HG03108 (cell line): ENCODE measurements at regions not wholly inside any gene's neighbourhood (a gene's known extent, or its start where the extent isn't known, plus 50 kb on each side); places are given as distances from the start of the nearest gene placed in this dataset.
"Not testable (repeated sequence)": the region's sequence is repeated elsewhere in the genome, so short reads cannot be mapped to it uniquely, and the experiment has no call there.

Experiments
- ATAC-seq: cut with Tn5 transposase; IDR thresholded peaks from one replicate; pipeline ENCODE4 v1.9.1; 2021; ENCODE audit warnings: moderate library complexity; ENCODE audit not compliant: unreplicated experiment

DNA sequence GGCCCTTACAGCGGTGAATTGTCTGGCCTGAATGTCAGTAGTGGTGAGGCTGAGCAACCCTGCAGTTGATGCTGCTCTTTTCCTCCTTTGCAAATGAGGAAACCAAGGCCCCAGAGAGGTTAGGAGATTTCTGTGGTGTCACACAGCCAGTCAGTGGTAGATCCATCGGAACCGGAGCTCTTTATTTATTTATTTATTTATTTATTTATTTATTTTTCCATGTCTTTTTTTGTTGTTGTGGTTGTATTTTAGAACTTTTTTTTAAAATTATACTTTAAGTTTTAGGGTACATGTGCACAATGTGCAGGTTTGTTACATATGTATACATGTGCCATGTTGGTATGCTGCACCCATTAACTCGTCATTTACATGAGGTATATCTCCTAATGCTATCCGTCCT is 368.4 kb upstream of the CLINT1 start:
- ATAC-seq, result not testable (repeated sequence)

DNA sequence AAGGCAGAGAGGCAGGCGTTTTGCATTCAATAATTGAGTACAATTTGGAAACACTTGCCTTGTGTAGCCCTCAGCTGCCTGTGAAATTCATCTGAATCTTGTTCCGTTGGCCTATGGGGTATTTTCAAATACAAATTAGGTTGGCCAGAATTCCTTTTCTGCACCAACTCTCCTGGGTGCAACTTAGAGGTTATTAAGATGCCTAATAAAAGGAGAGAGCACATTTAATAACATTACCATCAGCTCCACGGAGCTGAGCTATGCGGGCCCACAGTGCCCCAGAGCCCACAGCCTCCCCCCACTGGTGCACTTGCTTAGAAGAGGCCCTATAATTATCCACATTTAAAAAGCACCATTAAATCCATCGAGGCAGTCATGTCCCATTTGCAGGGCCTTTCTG is 367.6 kb upstream of the CLINT1 start:
- ATAC-seq, result no peak

DNA sequence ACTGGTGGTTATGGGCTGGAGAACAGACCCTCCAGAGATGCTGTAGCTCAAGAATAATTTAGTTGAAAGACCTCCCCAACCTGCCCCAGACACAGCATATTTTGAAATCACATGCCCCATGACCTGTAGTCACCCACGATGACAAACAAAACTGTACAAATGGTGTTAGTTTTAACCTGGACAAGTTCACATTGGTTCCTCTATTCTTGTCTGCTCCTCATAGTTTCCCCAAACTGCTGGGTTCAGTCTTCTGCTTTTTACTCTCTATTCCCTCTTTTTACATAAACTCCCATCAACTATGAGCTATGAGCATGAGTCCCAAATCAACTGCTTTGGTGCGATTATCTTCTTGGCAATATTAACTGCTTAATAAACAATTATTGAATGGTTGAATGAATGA is 365.3 kb upstream of the CLINT1 start:
- ATAC-seq, result no peak

DNA sequence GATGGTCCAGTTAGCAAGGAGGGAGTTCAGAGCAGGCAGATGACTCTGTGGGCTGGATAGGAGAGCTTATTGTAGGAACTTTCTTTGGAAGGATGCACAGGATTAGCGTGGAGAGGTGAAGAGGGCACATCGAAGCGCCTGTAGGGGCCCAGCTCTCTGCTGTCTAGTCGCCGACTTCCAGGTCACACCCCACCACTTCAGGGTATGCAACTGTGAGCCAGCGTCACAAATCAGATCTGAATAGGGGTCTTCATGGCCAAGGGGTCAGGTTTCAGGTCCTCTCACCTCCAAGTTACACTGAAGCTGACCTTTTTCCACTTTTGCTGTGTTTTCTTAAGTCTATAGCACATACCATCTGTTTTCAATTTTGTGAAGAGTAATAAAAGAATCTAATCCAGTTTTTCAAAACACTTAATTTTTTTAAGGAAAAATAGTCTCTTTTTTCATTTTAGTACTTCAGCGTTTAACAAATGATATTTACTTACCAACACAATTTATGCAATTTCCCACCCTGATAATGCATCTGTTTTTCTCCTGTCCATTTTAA is 364.2 kb upstream of the CLINT1 start:
- ATAC-seq, result no peak

DNA sequence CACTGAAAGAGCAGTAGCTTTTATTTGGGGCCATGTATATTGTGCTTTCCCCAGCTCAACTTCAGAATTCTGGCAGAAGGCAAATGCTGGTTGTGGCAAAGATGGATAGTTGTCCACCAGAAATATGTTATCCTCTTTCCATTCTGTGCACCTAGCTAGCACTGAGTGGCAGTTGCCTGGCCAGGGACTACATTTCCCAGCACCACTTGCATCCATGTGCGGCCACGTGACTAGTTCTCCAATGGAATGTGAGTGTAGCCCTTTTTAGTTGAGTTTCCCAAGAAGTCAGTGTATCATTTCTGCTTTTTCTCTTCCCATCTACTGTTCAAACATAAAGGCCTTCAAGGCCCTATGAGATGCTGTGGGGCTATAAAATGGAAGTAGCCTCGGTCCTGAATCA is 354.0 kb upstream of the CLINT1 start:
- no peak for ATAC-seq

DNA sequence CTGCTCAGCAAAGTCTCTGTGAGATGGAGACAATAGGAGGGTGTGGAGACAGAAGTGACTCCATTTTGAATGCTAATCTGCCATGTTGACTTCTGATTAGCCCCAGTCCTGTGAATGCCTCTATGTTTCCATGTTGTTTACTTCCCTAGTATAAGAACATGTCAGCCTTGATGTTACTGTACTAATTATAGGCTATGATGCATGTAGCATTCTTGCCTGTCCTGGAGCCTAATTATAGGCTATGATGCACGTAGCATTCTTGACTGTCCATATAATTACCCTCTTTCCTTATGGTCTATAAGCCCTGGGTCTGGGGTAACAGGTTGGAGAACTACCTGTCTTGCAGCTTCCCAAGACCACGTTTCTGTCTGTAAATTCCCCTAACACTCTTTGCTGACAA is 353.3 kb upstream of the CLINT1 start:
- ATAC-seq, result no peak

DNA sequence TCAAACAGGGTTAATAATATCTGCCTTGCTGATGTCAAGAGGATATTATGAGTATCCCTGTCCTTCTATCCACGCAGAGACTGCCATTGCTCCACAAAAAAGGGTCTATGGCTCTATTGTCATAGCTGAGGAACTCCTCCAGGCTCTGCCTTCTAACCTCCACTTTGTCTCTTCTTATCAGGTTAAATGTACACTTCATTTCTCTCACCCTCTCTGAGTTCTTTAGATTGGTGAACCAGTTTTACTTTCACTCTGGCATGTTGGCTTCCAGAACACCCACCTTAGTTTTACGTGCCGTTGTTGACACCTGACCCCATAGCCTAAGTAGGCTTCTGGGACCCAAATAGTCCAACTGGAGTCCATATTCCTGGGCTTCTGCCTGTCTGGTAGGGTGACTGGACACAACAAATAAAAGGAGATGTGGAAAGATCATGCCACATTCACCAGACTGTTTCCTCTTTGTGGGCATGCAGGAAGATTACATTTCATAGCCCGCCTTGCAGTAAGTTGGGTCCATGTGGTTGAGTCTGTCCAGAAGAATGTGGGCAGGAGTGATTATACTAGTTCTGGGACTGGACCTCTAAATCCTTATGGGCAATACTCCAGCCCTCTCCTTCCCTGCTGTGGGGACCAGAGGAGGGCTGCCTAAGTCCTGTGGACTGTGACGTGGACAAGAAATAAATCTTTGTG is 350.4 kb upstream of the CLINT1 start:
- no peak for ATAC-seq

DNA sequence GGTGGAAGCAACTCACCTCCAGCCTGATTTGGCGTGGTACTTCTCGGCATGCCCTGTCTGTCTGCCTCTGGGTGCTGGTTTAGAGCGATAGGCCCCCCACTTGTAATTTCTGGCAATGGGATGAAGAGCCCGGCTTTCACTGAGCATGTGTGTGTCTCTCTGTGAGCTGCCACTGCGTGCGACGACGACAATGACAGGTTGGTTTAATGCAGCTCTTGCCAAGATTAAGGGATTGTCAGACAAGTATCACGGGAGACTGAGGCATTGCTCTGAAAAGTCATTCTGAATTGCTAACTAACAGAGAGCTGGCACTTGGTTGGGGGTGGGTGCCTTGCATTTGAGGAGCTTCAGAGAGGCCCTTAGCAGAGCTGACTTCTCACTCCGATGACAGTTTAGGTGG is 348.8 kb upstream of the CLINT1 start:
- no peak for ATAC-seq

DNA sequence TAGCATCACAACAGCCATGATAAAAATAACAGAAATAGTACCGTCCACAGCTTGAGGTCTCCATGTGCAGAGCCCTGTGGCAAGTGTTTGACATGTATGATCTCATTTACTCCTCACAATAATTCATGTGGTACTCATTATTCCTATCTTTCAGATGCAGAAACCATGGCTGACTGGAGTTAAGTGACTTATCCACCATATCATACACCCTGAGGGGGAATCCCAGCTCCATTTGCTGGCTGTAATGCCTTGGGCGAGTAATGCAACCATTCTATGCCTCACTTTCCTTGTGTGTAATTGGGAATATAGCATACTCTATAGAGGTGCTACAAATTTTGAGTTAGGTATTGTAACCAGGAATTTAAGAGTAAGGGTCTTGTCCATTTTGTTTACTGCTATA is 347.0 kb upstream of the CLINT1 start:
- ATAC-seq, result no peak

DNA sequence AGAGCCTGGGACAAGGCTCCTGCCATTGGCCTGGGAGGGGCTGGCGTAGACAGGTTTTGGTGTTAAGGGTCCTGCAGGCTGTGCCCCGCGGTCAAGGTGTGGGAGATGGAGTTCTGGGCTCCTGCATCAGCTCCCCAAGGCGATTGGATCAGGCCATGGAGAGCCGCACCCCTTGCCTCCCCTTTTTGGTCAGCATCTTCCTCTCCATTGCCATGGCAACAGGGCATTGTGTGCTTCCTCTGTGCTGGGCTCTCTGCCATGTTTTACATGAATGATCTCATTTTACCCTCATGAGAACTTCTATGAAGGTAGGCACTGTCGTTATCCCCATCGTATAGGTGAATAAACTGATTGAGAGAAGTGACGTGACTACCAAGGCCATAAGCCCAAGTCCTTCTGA is 344.3 kb upstream of the CLINT1 start:
- no peak for ATAC-seq

DNA sequence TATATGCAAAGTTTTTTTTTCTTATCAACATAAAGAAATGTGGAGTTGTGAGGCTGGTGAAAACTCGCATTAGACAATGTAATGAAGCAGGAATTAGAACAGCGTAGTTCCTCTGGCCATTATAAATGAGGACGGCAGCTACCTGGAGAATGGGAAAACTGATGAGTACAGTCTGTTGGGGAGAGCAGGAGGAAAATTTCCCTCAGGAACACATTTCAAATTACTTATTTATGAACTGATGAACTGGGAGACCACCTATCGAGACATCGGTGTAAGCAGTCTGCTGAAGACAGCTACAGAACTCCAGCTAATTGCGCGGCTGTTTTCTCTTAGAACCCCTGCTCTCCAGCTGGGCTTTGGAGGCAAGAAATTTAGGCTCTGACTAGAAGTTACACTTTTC is 343.9 kb upstream of the CLINT1 start:
- ATAC-seq, result no peak

DNA sequence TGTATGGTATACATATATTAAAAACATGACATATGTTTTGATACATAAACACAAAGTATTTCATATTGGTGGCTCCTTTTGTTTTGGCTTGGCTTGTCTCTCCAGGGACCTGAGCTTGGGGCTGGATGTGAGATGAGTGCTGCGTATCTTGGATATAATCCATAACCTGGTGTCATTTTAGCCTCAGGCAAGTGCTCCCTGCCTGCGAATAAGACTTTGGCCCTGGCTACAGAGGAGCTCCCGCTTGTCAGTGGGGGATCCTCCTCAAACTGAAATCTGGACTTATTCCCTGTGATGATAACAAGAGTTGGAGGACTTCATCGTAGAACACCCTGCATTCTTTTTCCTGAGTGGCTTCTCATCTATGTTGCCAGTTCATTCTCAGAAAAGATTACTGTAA is 341.7 kb upstream of the CLINT1 start:
- ATAC-seq, result no peak

DNA sequence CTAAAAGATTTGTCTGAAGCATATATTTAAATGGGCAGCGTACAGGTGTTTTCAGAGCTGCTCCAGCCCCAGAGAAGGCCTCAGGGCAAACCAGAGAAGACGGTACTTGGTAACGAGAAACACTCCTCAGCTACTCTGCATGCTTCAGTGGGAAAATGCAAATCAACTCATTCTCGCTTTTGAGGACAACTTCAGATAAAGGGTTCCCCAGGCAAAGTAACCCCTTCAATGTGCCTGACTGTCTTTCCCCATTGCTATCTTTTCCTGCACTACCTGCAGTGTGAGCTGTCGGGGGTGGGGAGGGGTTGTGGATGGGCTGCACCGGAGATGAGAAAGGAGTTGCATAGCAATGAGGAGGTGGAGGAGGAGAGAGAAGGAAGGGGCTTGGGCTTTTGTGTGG is 339.7 kb upstream of the CLINT1 start:
- peak; percentile 88 for ATAC-seq

DNA sequence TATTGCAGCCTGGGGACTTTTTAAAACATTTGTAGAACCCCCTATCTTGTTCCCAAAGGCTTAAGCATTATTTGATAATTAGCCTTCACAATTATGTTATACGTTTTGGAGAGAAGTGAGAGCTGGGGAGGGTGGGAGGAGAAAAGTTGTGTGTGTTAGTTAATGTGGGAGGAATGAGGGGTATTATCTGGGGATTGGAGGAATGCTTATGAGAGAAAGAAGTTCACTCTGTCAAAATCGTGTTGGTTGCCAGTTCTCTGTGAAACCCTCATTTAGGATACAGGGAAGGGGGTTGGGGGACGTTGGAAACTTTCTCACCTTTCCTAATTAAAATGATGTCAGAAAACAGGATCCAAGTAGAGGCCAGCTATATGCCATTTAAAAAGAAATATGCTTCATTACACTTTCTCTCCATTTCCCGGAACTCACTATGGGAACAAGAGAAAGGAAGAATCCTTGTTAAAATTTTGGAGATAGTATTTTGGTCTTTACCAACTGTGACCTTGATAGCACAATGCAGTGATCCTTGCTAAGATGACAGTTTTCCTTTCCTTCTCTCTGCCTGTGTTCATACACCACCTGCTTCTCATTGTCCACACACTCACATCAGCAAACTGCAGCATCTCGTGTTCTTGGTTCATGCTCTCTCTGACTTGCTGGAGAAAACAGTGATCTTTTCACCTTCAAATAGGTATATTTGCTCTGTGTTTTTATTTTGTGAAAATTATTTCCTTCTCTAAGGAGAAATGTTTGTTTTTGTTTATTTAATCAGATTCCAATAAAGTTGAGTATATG is 336.7 kb upstream of the CLINT1 start:
- no peak for ATAC-seq

DNA sequence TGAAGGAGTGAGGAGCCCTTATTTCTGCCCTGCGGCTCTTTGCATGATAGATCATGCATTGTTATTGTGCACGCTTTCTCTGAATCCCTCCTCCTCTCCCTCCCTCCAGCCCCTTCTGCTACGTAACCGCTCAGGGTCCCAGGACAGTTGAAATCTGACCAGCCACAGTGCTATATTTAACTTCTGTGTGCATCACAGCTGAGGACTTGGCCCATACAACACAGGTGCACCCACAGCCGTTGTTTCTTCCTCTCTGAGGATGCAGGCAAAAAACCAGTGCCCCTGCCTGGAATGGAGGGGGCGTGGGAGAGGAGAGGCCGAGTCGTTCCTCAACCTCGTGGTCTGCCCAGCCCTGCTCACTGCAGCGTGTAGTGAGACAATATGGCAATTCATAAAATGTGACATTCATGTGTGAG is 335.6 kb upstream of the CLINT1 start:
- ATAC-seq, result peak; percentile 58

DNA sequence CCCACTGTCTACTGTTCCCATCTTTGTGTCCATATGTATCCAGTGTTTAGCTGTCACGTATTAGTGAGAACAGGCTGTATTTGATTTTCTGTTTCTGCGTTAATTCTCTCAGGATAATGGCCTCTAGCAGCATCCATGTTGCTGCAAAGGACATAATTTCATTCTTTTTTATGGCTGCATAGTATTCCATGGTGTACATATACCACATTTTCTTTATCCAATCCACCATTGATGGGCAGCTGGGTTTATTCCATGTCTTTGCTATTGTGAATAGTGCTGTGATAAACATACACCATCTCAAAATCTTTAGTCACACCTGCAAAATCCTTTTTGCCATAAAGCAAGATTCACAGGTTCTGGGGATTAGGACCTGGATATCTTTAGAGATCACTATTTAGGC is 334.4 kb upstream of the CLINT1 start:
- ATAC-seq, result not testable (repeated sequence)

DNA sequence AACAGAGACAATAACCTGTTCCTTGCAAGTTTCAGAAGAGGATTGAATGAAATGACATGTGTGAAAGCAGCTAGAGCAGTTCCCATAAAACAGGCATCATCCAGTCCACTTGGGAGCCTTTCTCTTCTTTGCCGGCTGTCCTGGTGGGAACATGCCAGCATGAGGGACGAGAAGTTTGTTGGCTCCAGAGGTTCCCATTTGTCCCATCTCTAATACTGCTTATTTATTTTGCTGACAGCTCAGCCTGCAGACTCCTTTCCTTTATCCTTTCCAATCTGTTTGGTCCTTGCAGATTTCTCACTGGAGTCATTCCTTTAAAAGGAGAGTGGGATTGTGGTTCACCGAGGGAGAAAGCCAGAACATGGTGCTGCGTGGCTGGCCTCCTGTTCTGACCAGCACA is 321.5 kb upstream of the CLINT1 start:
- ATAC-seq, result no peak

DNA sequence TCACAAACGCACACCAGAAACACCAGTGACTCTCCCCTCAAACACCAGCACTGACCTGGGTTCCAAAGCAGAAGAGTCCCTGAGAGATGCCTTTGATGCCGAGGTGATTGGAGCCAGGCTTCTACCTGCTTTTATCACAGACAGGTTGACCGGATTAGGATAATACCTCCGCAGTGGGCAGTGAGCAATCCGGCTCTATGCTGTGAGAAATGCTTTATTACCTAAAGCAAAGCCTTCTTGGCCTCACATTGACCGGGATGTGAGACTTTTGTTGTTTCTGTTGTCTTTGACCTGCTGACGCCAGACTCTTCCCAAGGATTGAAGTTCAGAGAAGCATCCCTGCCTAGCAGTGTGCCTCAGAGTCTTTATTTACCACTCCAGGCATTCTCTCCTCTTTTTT is 320.3 kb upstream of the CLINT1 start:
- ATAC-seq, result no peak

DNA sequence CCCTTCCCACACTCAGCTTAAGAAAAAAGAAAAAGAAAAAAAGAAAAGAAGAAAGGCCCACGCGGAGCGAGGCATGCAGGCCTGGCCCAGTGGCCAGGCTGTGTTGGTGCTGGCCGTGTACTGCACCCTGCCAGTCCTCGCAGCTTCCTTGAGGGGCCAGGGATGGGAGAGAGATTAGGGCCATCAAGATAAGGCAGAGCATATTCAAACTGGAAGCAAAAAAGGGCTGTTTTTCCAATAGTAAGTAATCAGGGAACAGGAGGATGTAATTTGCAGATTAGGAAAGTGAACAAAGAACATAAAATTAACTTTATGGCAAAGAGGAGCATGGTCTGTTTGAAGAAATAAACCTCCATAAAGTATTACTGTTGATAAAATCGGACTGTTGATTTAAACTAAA is 319.6 kb upstream of the CLINT1 start:
- no peak for ATAC-seq

DNA sequence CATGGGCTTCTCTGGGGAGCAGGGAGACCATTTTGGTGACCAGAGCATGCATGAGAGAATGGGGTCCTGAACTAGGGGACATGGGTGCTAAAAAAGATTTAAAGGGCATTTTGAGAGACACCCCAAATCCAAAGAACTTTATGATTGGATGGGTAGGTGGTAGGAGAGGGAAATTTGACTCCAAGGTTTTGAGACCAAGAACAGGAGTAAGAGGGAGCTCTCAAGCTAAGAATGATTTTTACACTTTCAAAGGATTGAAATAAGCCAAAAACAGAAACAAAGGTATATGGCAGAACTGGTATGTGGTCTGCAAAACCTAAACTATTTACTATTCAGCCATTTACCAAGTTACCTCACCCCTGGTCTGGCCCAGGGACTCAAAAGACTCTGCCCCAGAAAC is 318.2 kb upstream of the CLINT1 start:
- ATAC-seq, result no peak

DNA sequence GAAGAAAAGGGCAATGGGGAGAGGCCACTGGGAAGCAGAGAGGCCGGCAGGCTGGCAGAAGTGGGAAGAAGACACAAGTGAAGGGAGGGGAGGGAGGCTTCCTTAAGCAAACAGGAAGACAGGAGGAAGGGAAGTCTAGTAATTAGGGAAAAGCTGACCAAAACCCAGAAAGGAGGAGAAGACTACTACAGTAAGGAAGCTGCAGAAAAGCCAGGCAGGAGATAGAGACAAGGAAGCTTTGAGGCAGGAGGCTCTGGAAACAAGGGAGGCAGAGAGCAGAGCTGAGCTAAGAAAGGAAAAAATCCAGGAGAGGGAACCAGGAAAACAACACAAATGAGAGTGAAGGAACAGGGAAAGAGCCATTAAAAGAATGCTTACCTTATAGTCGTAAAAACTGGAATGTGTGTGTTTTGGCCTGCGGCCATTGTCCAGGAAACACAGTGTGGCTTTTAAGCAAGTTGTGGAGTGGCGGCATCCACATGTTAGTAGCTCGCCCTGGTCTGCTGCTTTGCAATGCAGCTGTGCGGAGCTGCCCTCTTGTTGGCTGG is 317.1 kb upstream of the CLINT1 start:
- no peak for ATAC-seq
